Fibroblast of lung (primary cell): ENCODE measurements at regions not wholly inside any gene's neighbourhood (a gene's known extent, or its start where the extent isn't known, plus 50 kb on each side); places are given as distances from the start of the nearest gene placed in this dataset.
A peak's percentile ranks its signal among the peaks of the same experiment; 100 is the strongest.

ENCODE experiments used
- DNase-seq, 2 donors: peaks; one replicate each; pipeline versions ENCODE4 v3.0.0 to v3.0.0-alpha.2; 2010; ENCODE audit warnings: low read depth in 2 of 2
- H2AFZ ChIP-seq: 2 replicates; pipeline ENCODE4 v1.5.1; 2012; ENCODE audit warnings: low read length, control low read depth, inconsistent platforms
- H3K27ac ChIP-seq: 2 replicates; pipeline ENCODE4 v1.5.1; 2011; ENCODE audit warnings: low read length, control low read depth; ENCODE audit not compliant: insufficient read depth
- H3K27me3 ChIP-seq: 2 replicates; pipeline ENCODE4 v1.5.1; 2011; ENCODE audit warnings: mild to moderate bottlenecking, low read length; ENCODE audit not compliant: control insufficient read depth, insufficient read depth
- H3K36me3 ChIP-seq: 2 replicates; pipeline ENCODE4 v1.5.1; 2011; ENCODE audit warnings: low read length; ENCODE audit not compliant: control insufficient read depth, insufficient read depth
- H3K4me1 ChIP-seq: 2 replicates; pipeline ENCODE4 v1.5.1; 2011; ENCODE audit warnings: low read length; ENCODE audit not compliant: control insufficient read depth, insufficient read depth; ENCODE audit errors: extremely low read depth
- H3K4me2 ChIP-seq: 2 replicates; pipeline ENCODE4 v1.5.1; 2011; ENCODE audit warnings: low read length, control low read depth; ENCODE audit not compliant: insufficient read depth; ENCODE audit errors: extremely low read depth
- H3K4me3 ChIP-seq, 4 experiments: fragments of 200-600 bp in 1 of 4; sonication (generic) in 1 of 4; replicated peaks in 1 of 4; 2 replicates each; pipeline ENCODE4 v1.5.1; 2011 to 2016; ENCODE audit warnings: low read length in 4 of 4, low read depth in 3 of 4, mild to moderate bottlenecking in 3 of 4, control low read depth in 2 of 4, inconsistent platforms in 1 of 4, mixed read lengths in 1 of 4; ENCODE audit not compliant: insufficient read depth in 1 of 4; ENCODE audit errors: control extremely low read depth in 1 of 4
- H3K79me2 ChIP-seq: 2 replicates; pipeline ENCODE4 v1.5.1; 2012; ENCODE audit warnings: mild to moderate bottlenecking, low read length, inconsistent platforms; ENCODE audit not compliant: control insufficient read depth, insufficient read depth
- H3K9ac ChIP-seq: 2 replicates; pipeline ENCODE4 v1.5.1; 2011; ENCODE audit warnings: mild to moderate bottlenecking, low read length, control low read depth; ENCODE audit not compliant: insufficient read depth
- H3K9me3 ChIP-seq: 2 replicates; pipeline ENCODE4 v1.5.1; 2012; ENCODE audit warnings: low read depth, low read length; ENCODE audit not compliant: control insufficient read depth, insufficient read depth
- H4K20me1 ChIP-seq: 2 replicates; pipeline ENCODE4 v1.5.1; 2011; ENCODE audit warnings: low read length; ENCODE audit not compliant: control insufficient read depth, insufficient read depth; ENCODE audit errors: extremely low read depth
- EZH2 ChIP-seq: IDR thresholded peaks from 2 replicates; pipeline ENCODE4 v1.5.1; 2012; ENCODE audit warnings: low read length, control low read depth, mild to moderate bottlenecking; ENCODE audit errors: missing control alignments
- TF ChIP-seq, protein P1 (sequence below), 2 donors: IDR thresholded peaks in 1 of 2; conservative IDR thresholded peaks in 1 of 2; 1 replicate in 1 of 2; 2 replicates in 1 of 2; pipeline ENCODE4 v1.5.1; 2011 to 2012; ENCODE audit warnings: low read length in 2 of 2, control low read depth in 1 of 2, inconsistent platforms in 1 of 2, low read depth in 1 of 2, mild to moderate bottlenecking in 1 of 2

DNA sequence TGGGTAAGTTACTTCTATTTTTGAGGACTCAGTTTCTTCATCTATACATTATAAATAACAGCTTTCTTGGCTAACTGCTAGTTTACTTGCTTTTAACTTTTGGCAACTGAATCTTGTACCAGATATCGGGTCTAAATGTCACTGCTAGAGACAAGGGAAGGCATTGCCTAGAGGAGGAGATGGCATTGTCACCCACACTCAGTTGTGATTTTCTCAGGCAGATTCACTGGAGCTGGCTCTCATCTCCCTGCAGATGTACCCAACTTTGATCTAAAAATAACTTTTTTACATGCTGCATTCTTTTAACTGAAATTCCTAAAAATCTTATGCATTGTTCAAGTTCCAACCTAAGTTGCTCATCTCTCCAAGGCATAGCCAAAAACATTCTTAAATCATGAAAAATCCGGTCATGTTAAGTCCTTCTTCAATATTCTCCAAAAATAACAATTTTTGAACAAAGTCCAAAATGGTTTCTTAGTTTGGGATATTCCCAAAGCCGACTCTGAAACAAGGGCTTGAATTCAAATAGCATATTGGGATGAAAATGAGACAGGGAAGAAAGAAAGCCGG is 469.0 kb upstream of the BOD1L1 start:
- no peak overlapping the region for H3K4me2 ChIP-seq

DNA sequence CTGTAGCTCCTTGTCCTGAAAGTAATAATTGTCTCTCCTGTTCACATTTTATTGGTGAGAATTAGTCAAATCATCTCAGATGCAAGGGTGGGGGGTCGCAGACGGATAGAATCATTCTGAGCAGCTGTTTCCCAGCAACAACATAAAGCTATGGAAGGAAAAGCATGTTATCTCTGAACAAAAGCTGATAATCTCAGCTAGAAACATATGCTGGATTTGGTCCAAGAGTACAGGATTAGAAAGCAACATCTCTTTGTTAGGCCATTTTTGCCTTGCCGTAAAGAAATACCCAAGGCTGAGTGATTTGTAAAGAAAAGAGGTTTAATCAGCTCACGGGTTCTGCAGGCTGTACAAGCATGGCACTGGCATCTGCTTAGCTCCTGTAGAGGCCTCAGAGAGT is 472.8 kb upstream of the BOD1L1 start:
- H3K36me3 ChIP-seq = no peaks in the 10 kb centered on the region
- DNase-seq = no peak
- no peak overlapping the region for H2AFZ ChIP-seq
- no peak overlapping the region for H3K4me3 ChIP-seq
- no peak overlapping the region for H3K9ac ChIP-seq
- H3K79me2 ChIP-seq = no peaks in the 10 kb centered on the region
- H4K20me1 ChIP-seq = no peaks in the 10 kb centered on the region
- H3K9me3 ChIP-seq = no peaks in the 10 kb centered on the region
- peaks cover 4% of the 10 kb centered on the region for H3K4me1 ChIP-seq
- no peaks in the 10 kb centered on the region for H3K27me3 ChIP-seq
- TF ChIP-seq EZH2 = no peak
- TF ChIP-seq, protein P1, sequence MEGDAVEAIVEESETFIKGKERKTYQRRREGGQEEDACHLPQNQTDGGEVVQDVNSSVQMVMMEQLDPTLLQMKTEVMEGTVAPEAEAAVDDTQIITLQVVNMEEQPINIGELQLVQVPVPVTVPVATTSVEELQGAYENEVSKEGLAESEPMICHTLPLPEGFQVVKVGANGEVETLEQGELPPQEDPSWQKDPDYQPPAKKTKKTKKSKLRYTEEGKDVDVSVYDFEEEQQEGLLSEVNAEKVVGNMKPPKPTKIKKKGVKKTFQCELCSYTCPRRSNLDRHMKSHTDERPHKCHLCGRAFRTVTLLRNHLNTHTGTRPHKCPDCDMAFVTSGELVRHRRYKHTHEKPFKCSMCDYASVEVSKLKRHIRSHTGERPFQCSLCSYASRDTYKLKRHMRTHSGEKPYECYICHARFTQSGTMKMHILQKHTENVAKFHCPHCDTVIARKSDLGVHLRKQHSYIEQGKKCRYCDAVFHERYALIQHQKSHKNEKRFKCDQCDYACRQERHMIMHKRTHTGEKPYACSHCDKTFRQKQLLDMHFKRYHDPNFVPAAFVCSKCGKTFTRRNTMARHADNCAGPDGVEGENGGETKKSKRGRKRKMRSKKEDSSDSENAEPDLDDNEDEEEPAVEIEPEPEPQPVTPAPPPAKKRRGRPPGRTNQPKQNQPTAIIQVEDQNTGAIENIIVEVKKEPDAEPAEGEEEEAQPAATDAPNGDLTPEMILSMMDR (conservative IDR thresholded peaks at IDR 0.05 in 1 of 2, IDR thresholded peaks at IDR 0.05 in 1 of 2; ENCODE audit: low read depth in 1 of 2, low read length in 2 of 2) = no peak
- no peak overlapping the region for H3K4me2 ChIP-seq
- no peak overlapping the region for H3K27ac ChIP-seq

More for the DNA sequence above, 469.0 kb upstream of the BOD1L1 start:
- peak overlapping the region; percentile 44 for H3K27ac ChIP-seq
- no peak overlapping the region for H2AFZ ChIP-seq
- no peaks in the 10 kb centered on the region for H3K36me3 ChIP-seq
- H3K9me3 ChIP-seq = no peaks in the 10 kb centered on the region
- no peaks in the 10 kb centered on the region for H3K79me2 ChIP-seq
- DNase-seq = peak in 1 of 2 donors; percentile 80
- H3K4me1 ChIP-seq = peaks cover 4% of the 10 kb centered on the region
- H4K20me1 ChIP-seq = no peaks in the 10 kb centered on the region
- H3K9ac ChIP-seq = no peak overlapping the region
- H3K4me3 ChIP-seq = no peak overlapping the region
- TF ChIP-seq EZH2 = no peak
- TF ChIP-seq, protein P1 (conservative IDR thresholded peaks at IDR 0.05 in 1 of 2, IDR thresholded peaks at IDR 0.05 in 1 of 2; ENCODE audit: low read depth in 1 of 2, low read length in 2 of 2) = no peak
- H3K27me3 ChIP-seq = no peaks in the 10 kb centered on the region

GRCh38 chr4:14110407-14110806 is 482.9 kb upstream of the BOD1L1 start:
- no peak overlapping the region for H3K4me3 ChIP-seq
- H3K4me1 ChIP-seq = peaks cover 4% of the 10 kb centered on the region
- H2AFZ ChIP-seq = no peak overlapping the region
- H3K9me3 ChIP-seq = no peaks in the 10 kb centered on the region
- no peaks in the 10 kb centered on the region for H4K20me1 ChIP-seq
- peak; percentile 65 to 76 for DNase-seq
- no peak overlapping the region for H3K27ac ChIP-seq
- H3K36me3 ChIP-seq = no peaks in the 10 kb centered on the region
- TF ChIP-seq, protein P1 (conservative IDR thresholded peaks at IDR 0.05 in 1 of 2, IDR thresholded peaks at IDR 0.05 in 1 of 2; ENCODE audit: low read depth in 1 of 2, low read length in 2 of 2) = no peak
- TF ChIP-seq EZH2 = no peak
- H3K27me3 ChIP-seq = no peaks in the 10 kb centered on the region
- no peak overlapping the region for H3K4me2 ChIP-seq
- no peaks in the 10 kb centered on the region for H3K79me2 ChIP-seq
- no peak overlapping the region for H3K9ac ChIP-seq
